SJCRH30 (cell line): ENCODE measurements at regions not wholly inside any gene's neighbourhood (a gene's known extent, or its start where the extent isn't known, plus 50 kb on each side); places are given as distances from the start of the nearest gene placed in this dataset.

Experiments
- DNase-seq, 2 experiments: peaks; one replicate each; pipeline ENCODE4 v3.0.0-alpha.2; 2015 to 2020
- H3K27ac ChIP-seq: fragments of 250-450 bp; sonication (Bioruptor Pico); 2 replicates; pipeline ENCODE4 v1.5.1; 2020; ENCODE audit warnings: mild to moderate bottlenecking, moderate library complexity
- H3K27me3 ChIP-seq: fragments of 250-450 bp; sonication (Bioruptor Pico); 2 replicates; pipeline ENCODE4 v1.5.1; 2020; ENCODE audit warnings: mild to moderate bottlenecking, moderate library complexity
- H3K36me3 ChIP-seq: fragments of 250-450 bp; sonication (Bioruptor Pico); 2 replicates; pipeline ENCODE4 v1.5.1; 2020; ENCODE audit warnings: mild to moderate bottlenecking, moderate library complexity
- H3K4me1 ChIP-seq: fragments of 250-450 bp; sonication (Bioruptor Pico); 2 replicates; pipeline ENCODE4 v1.5.1; 2020; ENCODE audit warnings: mild to moderate bottlenecking, moderate library complexity
- H3K4me3 ChIP-seq: fragments of 250-450 bp; sonication (Bioruptor Pico); 2 replicates; pipeline ENCODE4 v1.5.1; 2020; ENCODE audit warnings: mild to moderate bottlenecking, moderate library complexity
- H3K9me3 ChIP-seq: fragments of 250-450 bp; sonication (Bioruptor Pico); replicated peaks from 2 replicates; pipeline ENCODE4 v1.5.1; 2020; ENCODE audit warnings: mild to moderate bottlenecking, moderate library complexity

DNA sequence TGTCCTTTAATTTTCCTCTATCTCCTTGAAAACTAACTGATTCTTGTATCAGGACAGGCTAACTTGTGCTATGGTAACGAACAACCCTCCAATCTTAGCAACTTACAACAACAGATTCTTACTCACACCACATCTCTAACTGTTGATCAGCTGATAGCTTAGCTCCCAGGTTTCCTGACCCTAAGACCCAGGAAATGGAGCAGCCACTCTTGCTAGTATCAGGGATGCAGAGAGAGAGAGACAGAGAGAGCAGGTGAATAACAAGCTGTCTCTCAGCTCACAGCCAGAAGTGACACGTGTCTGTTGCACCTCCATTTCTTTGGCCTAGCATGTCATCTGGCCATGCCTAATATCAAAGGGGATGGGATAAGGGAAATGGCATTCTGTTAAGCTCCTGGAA, 1289.0 kb upstream of the AUTS2 start:
- Histone ChIP-seq H3K4me1 (no peaks in the 10 kb centered on the region), H3K4me3 (no peak overlapping the region), H3K36me3 (no peaks in the 10 kb centered on the region), H3K27ac (no peak overlapping the region), H3K27me3 (no peaks in the 10 kb centered on the region), H3K9me3 (no peaks in the 10 kb centered on the region)
- no peak for DNase-seq

- Histone ChIP-seq H3K9me3 (no peaks in the 10 kb centered on the region), H3K4me1 (no peaks in the 10 kb centered on the region), H3K36me3 (no peaks in the 10 kb centered on the region), H3K27ac (no peak overlapping the region), H3K4me3 (no peak overlapping the region), H3K27me3 (no peaks in the 10 kb centered on the region)
- DNase-seq: no peak
Observed at GRCh38 chr7:68309806-68310205, 1288.5 kb upstream of the AUTS2 start.

GRCh38 chr7:68311958-68312357, 1286.3 kb upstream of the AUTS2 start:
- no peak for DNase-seq
- H3K4me3 ChIP-seq: no peak overlapping the region

DNA sequence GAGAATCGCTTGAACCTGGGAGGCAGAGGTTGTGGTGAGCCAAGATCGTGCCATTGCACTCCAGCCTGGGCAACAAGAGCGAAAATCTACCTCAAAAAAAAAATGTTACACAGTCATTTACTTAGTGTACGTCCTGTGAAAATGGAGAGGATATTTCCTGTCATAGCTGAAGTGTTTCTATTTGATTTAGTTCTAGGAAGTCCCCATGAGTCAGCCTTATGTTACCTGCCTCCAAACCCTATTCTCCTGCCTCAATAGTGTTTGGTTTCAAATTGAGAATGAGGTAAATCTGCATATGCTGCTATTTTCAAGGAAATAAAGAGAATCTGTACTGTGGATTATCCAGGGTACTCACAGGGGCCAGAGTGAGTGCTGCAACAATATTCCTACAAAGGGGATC, 1284.5 kb upstream of the AUTS2 start:
- Histone ChIP-seq H3K27me3 (no peaks in the 10 kb centered on the region), H3K4me3 (no peak overlapping the region)

More at GRCh38 chr7:68311958-68312357, 1286.3 kb upstream of the AUTS2 start:
- Histone ChIP-seq H3K36me3 (no peaks in the 10 kb centered on the region), H3K27me3 (no peaks in the 10 kb centered on the region), H3K4me1 (no peaks in the 10 kb centered on the region), H3K9me3 (no peaks in the 10 kb centered on the region), H3K27ac (no peak overlapping the region)

DNA sequence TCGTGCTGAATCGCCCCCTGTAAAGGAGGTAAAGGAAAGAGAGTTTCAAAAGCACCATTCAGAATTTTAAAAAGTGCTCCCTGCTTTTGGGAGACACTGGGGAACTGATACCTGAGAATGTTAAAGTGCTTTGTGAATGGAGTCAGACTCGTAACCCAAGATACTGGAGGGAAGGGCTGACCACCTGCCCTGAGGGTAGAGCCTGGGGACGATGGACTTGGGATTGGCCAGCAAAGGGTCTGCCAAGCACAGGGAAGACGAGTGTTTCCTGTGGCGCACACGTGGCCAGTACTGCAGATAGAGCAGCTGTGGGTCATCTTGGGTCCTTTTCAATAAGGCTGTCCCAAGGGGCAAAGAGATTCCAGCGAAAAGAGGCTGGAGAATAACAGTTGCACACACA, 1284.1 kb upstream of the AUTS2 start:
- no peaks in the 10 kb centered on the region for H3K4me1 ChIP-seq
- no peak overlapping the region for H3K4me3 ChIP-seq
- no peak overlapping the region for H3K27ac ChIP-seq
- H3K36me3 ChIP-seq: no peaks in the 10 kb centered on the region
- H3K9me3 ChIP-seq: no peaks in the 10 kb centered on the region
- DNase-seq: no peak
- no peaks in the 10 kb centered on the region for H3K27me3 ChIP-seq

More for the DNA sequence above, 1284.5 kb upstream of the AUTS2 start:
- Histone ChIP-seq H3K36me3 (no peaks in the 10 kb centered on the region), H3K9me3 (no peaks in the 10 kb centered on the region), H3K27ac (no peak overlapping the region), H3K4me1 (no peaks in the 10 kb centered on the region)
- DNase-seq: no peak

DNA sequence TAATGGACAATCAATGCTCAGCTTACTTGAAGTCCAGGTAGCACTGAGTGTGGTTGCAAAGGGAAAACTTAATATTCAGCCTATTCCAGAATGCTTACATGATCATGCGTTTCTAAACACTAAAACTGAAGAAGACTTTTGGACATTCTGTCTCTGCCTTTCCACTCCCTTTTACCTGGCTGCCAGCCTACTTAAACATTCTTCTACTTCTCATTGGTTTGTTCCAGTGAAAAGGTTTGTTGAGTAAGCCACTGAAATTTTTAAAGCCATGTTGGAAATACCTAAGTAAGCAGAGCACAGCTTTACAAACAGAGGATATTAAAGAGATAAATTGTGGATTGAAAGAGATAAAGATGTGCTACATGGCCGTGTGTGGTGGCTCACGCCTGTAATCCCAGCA, 1280.8 kb upstream of the AUTS2 start:
- Histone ChIP-seq H3K4me1 (no peaks in the 10 kb centered on the region; the same call in 1 of the 2 replicates), H3K27ac (no peak overlapping the region), H3K9me3 (no peaks in the 10 kb centered on the region), H3K27me3 (no peaks in the 10 kb centered on the region), H3K36me3 (no peaks in the 10 kb centered on the region), H3K4me3 (no peak overlapping the region)
- no peak for DNase-seq

DNA sequence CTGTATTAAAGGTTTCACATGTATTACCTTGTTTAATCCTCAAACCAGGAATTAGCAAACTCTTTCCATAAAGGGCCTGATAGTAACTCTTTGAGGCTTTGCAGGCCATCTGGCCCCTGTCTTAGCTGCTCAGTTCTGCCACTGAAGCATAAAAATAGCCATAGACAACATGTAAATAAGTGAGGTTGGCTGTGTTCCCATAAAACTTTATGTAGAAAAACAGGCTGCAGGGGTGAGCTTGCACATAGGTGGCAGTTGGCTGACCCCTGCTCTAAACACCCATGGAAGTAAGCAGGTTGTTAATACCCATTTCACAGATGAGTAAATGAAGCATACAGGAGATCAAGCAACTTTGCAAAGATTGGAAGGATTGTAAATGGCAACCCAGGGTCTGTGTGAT, 1279.2 kb upstream of the AUTS2 start:
- no peaks in the 10 kb centered on the region; the same call in 1 of the 2 replicates for H3K4me1 ChIP-seq
- no peak overlapping the region for H3K27ac ChIP-seq
- no peak overlapping the region for H3K4me3 ChIP-seq
- H3K27me3 ChIP-seq: no peaks in the 10 kb centered on the region
- H3K9me3 ChIP-seq: no peaks in the 10 kb centered on the region
- no peak for DNase-seq
- H3K36me3 ChIP-seq: no peaks in the 10 kb centered on the region

DNA sequence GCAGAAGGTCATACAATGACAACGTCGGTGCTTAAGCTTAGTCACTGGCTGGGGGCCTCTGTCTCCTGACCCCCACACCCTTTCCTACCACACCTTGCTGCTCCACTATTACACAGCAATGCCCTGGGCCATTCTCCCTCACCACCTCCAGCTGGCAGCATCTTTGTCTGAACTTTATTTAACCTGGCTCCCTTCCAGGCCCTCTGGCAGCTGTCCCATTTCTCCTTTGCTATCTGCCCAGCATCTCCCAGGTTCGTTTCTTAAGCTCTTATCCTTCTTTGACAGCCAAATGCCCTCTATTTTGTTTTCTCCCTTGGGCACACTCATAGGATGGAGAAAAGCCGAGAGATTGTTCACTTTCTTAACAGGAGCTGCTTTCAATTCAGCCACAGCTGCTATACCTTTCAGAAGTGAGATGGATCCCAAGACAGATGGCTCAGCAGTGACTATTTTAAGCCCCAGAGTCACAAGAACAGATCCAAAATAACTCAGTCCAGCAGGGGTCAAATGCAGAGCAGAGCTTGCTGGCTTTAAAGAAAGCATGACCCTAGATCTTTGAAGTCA, 1277.1 kb upstream of the AUTS2 start:
- Histone ChIP-seq H3K4me3 (no peak overlapping the region), H3K9me3 (no peaks in the 10 kb centered on the region), H3K27ac (no peak overlapping the region), H3K27me3 (no peaks in the 10 kb centered on the region), H3K4me1 (no peaks in the 10 kb centered on the region; the same call in 1 of the 2 replicates), H3K36me3 (no peaks in the 10 kb centered on the region)
- DNase-seq: peak; percentile 46 to 69

DNA sequence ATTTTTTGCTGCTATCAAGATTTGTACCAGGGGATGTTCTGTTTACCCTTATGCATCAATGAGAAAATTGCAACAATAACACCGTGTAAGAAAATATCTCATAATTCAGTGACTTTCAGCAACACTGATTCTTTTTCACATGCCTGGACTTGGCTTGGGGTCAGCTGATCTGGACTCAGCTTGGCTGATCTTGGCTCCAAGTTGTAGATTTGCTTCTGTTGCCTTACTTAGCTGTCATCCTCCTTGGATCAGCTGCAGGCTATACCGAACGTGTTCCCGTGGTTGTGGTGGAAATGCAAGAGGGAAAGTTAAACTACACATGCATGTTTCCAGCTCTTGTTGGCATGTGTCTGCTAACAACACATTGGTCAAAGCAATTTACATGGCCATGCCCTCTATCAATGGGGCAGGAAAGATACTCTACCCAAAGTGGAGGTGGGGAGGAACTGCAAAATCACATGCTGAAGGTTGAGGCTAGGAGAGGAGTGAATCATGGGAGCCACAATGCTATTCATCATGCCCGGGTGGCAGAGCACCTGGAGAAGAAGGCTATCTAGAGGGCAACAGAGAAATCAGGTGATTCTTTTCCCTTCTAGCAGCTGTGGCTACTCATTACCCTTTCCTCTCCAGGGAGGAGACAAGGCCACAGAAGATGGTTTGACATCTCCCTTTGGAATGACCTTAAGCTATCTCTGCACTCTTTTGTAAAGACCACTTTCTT, 1276.3 kb upstream of the AUTS2 start:
- no peak for DNase-seq
- Histone ChIP-seq H3K36me3 (no peaks in the 10 kb centered on the region), H3K27ac (no peak overlapping the region), H3K4me1 (no peaks in the 10 kb centered on the region; the same call in 1 of the 2 replicates), H3K9me3 (no peaks in the 10 kb centered on the region), H3K27me3 (no peaks in the 10 kb centered on the region), H3K4me3 (no peak overlapping the region)

- Histone ChIP-seq H3K4me3 (no peak overlapping the region), H3K27me3 (no peaks in the 10 kb centered on the region), H3K9me3 (no peaks in the 10 kb centered on the region), H3K36me3 (no peaks in the 10 kb centered on the region), H3K4me1 (no peaks in the 10 kb centered on the region; the same call in 1 of the 2 replicates), H3K27ac (no peak overlapping the region)
- DNase-seq: no peak
Observed at GRCh38 chr7:68324621-68325020, 1273.7 kb upstream of the AUTS2 start.

DNA sequence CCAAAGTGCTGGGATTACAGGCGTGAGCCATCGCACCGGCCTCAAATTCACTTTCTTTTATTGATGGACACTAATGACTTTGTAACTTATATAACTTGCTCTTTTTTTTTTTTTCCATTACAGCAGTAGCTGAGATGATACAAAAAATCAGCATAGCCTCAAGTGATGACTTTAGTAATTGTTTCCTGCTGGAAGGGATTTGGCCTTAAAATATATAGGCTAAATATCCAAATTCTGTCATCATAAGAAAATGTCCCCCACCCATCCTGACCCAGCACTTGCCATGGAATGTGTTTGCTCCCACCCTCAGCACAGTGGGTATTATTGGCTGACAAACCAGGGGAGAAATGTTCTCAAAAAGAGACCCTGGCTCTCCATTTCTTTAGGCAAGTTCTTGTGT, 1264.1 kb upstream of the AUTS2 start:
- H3K9me3 ChIP-seq: no peaks in the 10 kb centered on the region

GRCh38 chr7:68334636-68335272, 1263.5 kb upstream of the AUTS2 start:
- no peak overlapping the region for H3K4me3 ChIP-seq
- H3K27ac ChIP-seq: no peak overlapping the region
- DNase-seq: no peak

More for the DNA sequence above, 1264.1 kb upstream of the AUTS2 start:
- DNase-seq: no peak
- no peaks in the 10 kb centered on the region for H3K36me3 ChIP-seq
- H3K4me1 ChIP-seq: no peaks in the 10 kb centered on the region
- H3K27ac ChIP-seq: no peak overlapping the region
- 0 out of 2 replicates have a peak, but pooled peaks cover 4% of the 10 kb centered on the region for H3K27me3 ChIP-seq
- H3K4me3 ChIP-seq: no peak overlapping the region

DNA sequence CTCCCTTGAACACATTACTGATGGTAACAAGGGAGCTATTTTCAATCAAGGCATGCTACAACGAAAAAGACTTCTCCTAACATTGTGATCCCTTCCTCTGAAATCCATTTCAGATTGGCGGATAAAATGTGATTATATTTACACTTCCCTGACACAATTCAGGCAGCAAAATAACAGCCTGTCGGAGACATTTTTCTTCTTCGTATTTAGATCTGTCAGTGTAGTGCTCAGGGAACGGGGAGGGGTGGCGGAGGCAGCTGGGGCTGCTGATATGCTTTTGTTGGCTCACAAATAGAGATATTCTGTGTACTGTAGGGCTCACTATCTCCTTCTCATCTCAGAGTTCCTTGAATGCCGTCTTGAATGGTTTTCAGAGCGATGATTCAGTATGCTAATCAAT, 1261.7 kb upstream of the AUTS2 start:
- DNase-seq: no peak
- H3K27me3 ChIP-seq: 0 out of 2 replicates have a peak, but pooled peaks cover 4% of the 10 kb centered on the region
- H3K27ac ChIP-seq: no peak overlapping the region
- H3K9me3 ChIP-seq: no peaks in the 10 kb centered on the region
- no peak overlapping the region for H3K4me3 ChIP-seq
- no peaks in the 10 kb centered on the region for H3K36me3 ChIP-seq
- no peaks in the 10 kb centered on the region for H3K4me1 ChIP-seq

More at GRCh38 chr7:68334636-68335272, 1263.5 kb upstream of the AUTS2 start:
- no peaks in the 10 kb centered on the region for H3K36me3 ChIP-seq
- 0 out of 2 replicates have a peak, but pooled peaks cover 4% of the 10 kb centered on the region for H3K27me3 ChIP-seq
- H3K4me1 ChIP-seq: no peaks in the 10 kb centered on the region
- no peaks in the 10 kb centered on the region for H3K9me3 ChIP-seq

- H3K4me1 ChIP-seq: no peaks in the 10 kb centered on the region
- no peak overlapping the region for H3K27ac ChIP-seq
- no peaks in the 10 kb centered on the region for H3K36me3 ChIP-seq
- no peak for DNase-seq
- no peaks in the 10 kb centered on the region; the same call in none of the 2 replicates for H3K27me3 ChIP-seq
- H3K4me3 ChIP-seq: no peak overlapping the region
- no peaks in the 10 kb centered on the region for H3K9me3 ChIP-seq
Observed at GRCh38 chr7:68348401-68348800, 1249.9 kb upstream of the AUTS2 start.

DNA sequence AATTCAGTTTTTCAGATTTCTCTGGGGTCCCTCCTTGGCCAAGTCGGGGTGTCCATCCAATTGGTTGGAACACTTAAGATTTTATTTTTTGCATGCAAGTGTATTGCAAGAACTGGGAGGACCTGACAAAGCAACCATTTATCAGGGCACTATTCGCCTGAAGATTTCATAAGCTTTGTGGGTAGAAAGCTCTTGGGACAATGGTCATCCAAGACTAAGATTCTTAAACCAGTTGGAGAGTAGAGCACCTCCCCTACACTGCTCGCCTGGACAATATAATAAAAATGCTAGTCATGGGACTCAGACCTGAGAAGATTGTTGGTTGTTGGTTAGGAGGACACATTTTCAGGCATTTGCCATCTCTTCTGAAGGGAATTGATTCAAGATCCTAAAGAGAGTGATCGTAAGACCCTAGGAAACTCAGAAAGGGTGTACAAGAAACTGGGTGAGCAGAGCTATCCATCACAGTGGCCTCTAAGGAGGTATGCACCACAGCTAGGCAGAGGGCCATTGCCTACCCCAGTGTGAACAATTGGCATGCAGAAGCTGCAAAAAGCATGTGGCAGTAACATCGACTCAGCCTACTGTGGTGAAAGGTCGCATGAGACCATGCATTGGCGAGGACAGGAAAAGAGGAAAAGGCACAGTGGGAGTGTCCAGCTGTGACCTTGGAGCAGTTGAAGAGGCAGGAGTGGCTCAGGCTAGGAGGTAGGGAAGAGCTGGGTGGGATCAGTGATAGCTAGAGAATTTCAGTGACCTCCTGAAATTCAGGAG, 1235.3 kb upstream of the AUTS2 start:
- peaks cover 7% of the 10 kb centered on the region; the same call in 1 of the 2 replicates for H3K27me3 ChIP-seq
- no peaks in the 10 kb centered on the region for H3K4me1 ChIP-seq
- H3K36me3 ChIP-seq: no peaks in the 10 kb centered on the region
- H3K27ac ChIP-seq: no peak overlapping the region
- H3K4me3 ChIP-seq: no peak overlapping the region
- DNase-seq: no peak
- H3K9me3 ChIP-seq: no peaks in the 10 kb centered on the region
